Esophagus (tissue), 2 donors: ENCODE measurements at regions not wholly inside any gene's neighbourhood (a gene's known extent, or its start where the extent isn't known, plus 50 kb on each side); places are given as distances from the start of the nearest gene placed in this dataset.

Source experiments
- H3K27ac ChIP-seq, 2 donors: one replicate each; pipeline ENCODE4 v1.5.1; 2013; ENCODE audit warnings: low read depth in 2 of 2, mild to moderate bottlenecking in 2 of 2, inconsistent platforms in 1 of 2, low read length in 1 of 2, moderate library complexity in 1 of 2
- H3K27me3 ChIP-seq, 2 donors: one replicate each; pipeline ENCODE4 v1.6.1; 2013; ENCODE audit warnings: low read length in 2 of 2, control low read depth in 1 of 2, mild to moderate bottlenecking in 1 of 2; ENCODE audit not compliant: insufficient read depth in 2 of 2, control insufficient read depth in 1 of 2
- H3K36me3 ChIP-seq, 2 donors: one replicate each; pipeline ENCODE4 v1.6.1; 2013; ENCODE audit warnings: low read length in 1 of 2; ENCODE audit not compliant: control insufficient read depth in 2 of 2, insufficient read depth in 2 of 2
- H3K4me1 ChIP-seq, 2 donors: one replicate each; pipeline ENCODE4 v1.6.1; 2013; ENCODE audit warnings: low read length in 1 of 2; ENCODE audit not compliant: control insufficient read depth in 2 of 2, insufficient read depth in 2 of 2
- H3K4me3 ChIP-seq, 2 donors: one replicate each; pipeline ENCODE4 v1.5.1; 2013; ENCODE audit warnings: low read length in 2 of 2, mild to moderate bottlenecking in 2 of 2, low read depth in 1 of 2, moderate library complexity in 1 of 2
- H3K9me3 ChIP-seq, 2 donors: one replicate each; pipeline ENCODE4 v1.6.1; 2013; ENCODE audit warnings: mild to moderate bottlenecking in 2 of 2, low read depth in 1 of 2, low read length in 1 of 2, moderate library complexity in 1 of 2; ENCODE audit not compliant: control insufficient read depth in 2 of 2, insufficient read depth in 1 of 2
- WGBS, 2 donors: extraction: QIAGEN DNeasy Blood & Tissue Kit; methylation state at CpG; one replicate each; pipeline ENCODE4 v1.1.7; 2013; 5-methylcytosine and 5-hydroxymethylcytosine counted together
- donor health status: healthy with polysubstance abuse.
- donor health status: Bipolar disorder and iron deficiency.

DNA sequence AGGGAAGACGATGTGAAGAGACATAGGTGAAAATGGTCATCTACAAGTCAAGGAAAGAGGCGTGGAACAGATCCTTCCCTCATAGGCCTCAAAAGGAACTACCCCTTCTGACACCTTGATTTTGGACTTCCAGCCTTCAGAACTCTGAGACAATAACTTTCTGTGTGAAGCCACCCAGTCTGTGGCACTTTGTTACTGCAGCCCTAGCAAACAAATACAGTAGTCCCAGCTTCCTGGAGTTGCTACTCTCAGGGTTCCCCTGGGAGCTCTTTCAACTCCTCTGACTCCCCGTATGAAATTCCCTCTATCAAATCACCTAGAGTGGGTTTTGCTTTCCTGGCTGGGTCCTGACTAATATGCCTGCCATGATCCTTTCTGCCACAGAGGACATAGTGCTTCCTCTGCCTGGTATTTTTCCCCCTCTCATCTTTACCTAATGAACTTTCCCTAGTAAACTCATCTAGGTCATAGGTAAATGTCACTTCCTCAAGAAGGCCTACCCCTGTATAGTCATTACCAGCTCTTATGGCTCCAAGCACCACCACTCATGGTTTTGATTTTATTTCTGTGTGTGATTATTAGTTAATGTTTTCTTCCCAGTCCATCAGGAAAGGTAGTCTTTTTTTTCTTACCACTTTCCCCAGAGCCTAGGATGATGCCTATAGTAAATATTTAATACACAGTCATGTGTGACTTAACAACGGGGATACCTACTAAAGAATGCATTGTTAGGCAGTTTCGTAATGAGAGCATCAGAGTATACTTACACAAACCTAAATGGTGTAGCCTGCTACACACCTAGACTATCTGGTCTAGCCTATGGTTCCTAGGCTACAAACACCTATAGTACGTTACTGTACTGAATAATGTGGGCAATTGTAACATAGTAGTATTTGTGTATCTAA, 111.5 kb upstream of the LGALSL start:
- no peaks in the 10 kb centered on the region for H3K4me1 ChIP-seq
- no peaks in the 10 kb centered on the region for H3K9me3 ChIP-seq
- H3K36me3 ChIP-seq: no peaks in the 10 kb centered on the region
- H3K4me3 ChIP-seq: no peak overlapping the region
- no peak overlapping the region for H3K27ac ChIP-seq
- H3K27me3 ChIP-seq: no peaks in the 10 kb centered on the region
- 84 to 86% methylated on average over 6 of the region's 6 CpGs for WGBS, 2 donors

DNA sequence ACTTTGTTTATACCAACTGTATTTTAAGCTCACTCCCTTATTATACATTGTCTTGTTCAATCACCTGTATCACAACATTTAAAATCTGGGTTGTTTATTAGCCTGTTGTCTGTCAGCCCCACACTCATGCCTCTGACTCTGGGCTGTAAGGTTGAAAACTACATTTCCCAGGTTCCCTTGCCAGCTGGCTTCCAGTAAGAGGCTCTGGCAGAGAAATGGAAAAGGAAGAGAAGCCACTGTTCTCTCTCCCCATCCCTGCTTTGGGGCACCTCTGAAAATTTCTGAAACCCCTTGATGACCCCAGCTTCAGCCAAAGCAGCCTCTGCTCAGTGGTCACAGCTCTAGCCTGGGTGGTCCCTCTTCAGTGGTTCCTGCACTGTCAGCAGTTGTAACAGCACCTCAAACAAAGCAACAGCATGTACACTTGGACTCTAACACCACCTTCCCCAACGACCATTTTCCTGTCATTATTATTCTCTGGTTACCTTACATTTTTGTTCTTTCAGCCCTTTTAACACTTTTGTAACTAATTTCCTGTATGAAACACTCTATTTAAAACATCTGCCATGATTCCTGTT, 108.9 kb upstream of the LGALSL start:
- no peak overlapping the region for H3K27ac ChIP-seq

DNA sequence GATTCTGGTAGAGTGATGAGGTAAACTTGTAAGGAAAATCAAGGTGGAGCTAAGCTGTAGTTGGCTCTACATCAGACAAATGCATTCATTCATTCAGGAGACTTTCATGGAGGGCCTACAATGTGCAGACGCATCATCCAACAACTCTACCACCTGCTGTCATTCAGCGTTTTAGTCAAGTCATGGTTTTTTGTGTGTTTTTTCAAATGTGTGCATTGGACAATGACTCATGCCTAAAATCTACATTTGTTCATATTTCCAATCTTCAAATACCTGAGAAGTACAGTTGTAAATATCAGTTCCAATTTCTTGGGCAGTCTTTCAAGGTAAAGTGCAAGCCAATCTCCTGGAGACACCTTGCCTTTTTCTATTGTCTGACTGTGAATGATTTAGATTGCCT, 108.0 kb upstream of the LGALSL start:
- H3K4me3 ChIP-seq: no peak overlapping the region
- no peaks in the 10 kb centered on the region for H3K27me3 ChIP-seq
- H3K36me3 ChIP-seq: no peaks in the 10 kb centered on the region
- 84 to 92% methylated on average over 2 of the region's 2 CpGs for WGBS, 2 donors
- no peaks in the 10 kb centered on the region for H3K4me1 ChIP-seq
- H3K27ac ChIP-seq: no peak overlapping the region
- H3K9me3 ChIP-seq: no peaks in the 10 kb centered on the region

More for the DNA sequence above, 108.9 kb upstream of the LGALSL start:
- H3K4me1 ChIP-seq: no peaks in the 10 kb centered on the region
- H3K36me3 ChIP-seq: no peaks in the 10 kb centered on the region
- H3K9me3 ChIP-seq: no peaks in the 10 kb centered on the region
- 8 to 20% methylated on average over 1 of the region's 1 CpG for WGBS, 2 donors
- H3K4me3 ChIP-seq: no peak overlapping the region
- no peaks in the 10 kb centered on the region for H3K27me3 ChIP-seq

DNA sequence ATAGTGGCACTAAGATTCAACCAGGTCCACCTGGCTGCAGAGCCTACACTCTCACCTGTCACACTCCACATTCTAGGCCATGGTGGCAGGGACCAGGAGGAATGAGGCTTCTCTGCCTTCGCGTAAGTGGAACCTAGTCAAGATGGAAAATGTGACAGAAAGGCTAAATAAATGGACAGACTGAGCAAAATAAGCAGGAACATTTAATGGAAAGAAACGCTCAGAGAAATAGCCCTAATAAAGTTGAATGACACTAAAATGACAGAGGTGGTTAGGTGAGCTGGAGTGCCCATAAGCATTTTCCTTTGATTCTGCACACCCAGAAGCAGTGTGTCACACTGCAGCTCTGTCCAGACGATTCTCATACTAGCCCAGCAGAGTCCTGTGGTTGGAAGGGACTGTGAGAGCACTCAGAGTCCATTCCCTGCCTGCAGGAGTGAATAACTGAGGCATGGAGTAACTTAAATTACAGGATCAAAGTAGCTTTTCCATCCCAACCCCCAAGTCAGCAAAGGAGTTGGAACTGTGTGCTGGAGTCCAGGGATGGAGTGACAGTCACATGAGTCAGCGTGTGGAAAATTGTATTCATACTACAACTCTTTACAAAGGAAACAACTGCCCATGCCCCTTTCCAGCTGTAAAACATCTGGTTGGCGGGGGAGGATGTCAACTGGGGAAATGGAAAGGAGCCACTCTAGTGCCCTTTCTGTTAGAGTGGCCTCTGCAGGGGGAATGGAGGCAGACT, 105.4 kb upstream of the LGALSL start:
- 75 to 84% methylated on average over 6 of the region's 6 CpGs for WGBS, 2 donors
- Histone ChIP-seq H3K4me1 (no peaks in the 10 kb centered on the region), H3K27ac (no peak overlapping the region), H3K4me3 (no peak overlapping the region), H3K9me3 (no peaks in the 10 kb centered on the region), H3K36me3 (no peaks in the 10 kb centered on the region), H3K27me3 (no peaks in the 10 kb centered on the region)

DNA sequence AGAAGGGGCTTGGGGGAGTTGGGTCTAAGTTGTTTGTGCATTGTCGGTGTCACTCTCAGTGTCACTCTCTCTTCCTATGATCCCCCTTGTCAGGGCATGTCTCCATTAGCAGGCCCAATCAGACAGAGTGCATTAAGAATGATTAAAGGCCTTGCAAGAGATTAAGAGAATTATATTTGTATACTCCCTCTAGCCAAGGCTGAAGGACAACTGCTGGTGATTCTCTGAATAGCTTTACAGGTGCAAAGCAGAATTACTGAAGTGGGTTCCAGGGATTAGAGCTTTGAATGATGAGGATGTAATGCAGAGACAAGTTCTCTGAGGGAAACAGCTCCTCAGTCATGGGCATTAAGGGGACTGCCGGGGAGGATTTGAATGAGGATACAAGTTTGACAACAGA, 104.8 kb upstream of the LGALSL start:
- Histone ChIP-seq H3K4me1 (no peaks in the 10 kb centered on the region), H3K27me3 (no peaks in the 10 kb centered on the region), H3K9me3 (no peaks in the 10 kb centered on the region), H3K27ac (no peak overlapping the region), H3K4me3 (no peak overlapping the region), H3K36me3 (no peaks in the 10 kb centered on the region)
- 73 to 83% methylated on average over 2 of the region's 2 CpGs for WGBS, 2 donors

DNA sequence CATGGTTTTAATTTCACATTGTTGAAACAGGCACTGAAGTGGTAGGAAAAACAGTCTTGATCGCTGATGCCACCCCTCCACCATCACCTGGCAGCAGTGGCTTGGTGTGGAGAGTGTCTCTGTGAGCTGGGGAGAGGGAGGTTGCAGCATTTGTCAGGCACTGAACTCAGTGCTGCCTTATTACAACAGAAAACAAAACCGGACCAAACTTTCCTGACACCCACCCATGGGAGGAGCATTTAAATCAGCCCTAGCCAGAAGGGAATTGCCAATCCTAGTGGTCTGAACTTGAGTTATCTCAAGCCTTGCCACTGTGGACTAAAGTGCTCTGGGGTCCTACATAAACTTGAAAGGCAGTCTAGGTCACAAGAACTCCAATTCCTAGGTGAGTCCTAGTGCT, 103.0 kb upstream of the LGALSL start:
- Histone ChIP-seq H3K36me3 (no peaks in the 10 kb centered on the region), H3K27ac (no peak overlapping the region), H3K4me3 (no peak overlapping the region), H3K27me3 (no peaks in the 10 kb centered on the region), H3K4me1 (peaks cover 0 to 7% of the 10 kb centered on the region in 2 donors), H3K9me3 (no peaks in the 10 kb centered on the region)
- WGBS, 2 donors: 68 to 75% methylated on average over 2 of the region's 2 CpGs

DNA sequence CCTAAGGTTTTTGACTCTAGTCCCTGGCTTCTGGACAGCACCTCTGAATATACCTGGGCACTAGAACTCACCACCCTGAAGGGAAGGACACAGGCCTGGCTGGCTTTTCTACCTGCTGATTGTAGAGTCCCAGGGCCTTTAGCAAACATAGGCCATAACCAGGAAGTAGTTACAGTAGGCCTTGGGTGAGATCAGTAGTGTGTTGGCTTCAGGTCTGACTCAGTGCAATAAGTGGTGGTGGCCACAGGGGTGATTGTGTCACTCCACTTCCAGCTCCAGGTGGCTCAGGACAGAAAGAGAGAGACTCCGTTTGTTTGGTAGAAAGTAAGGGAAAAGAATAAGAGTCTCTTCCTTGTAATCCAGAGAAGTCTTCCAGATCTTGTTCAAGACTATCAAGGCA, 101.7 kb upstream of the LGALSL start:
- Histone ChIP-seq H3K27ac (no peak overlapping the region), H3K27me3 (no peaks in the 10 kb centered on the region), H3K4me1 (peaks cover 0 to 7% of the 10 kb centered on the region in 2 donors), H3K36me3 (no peaks in the 10 kb centered on the region), H3K4me3 (no peak overlapping the region), H3K9me3 (no peaks in the 10 kb centered on the region)
- WGBS, 2 donors: 86 to 91% methylated on average over 1 of the region's 1 CpG

DNA sequence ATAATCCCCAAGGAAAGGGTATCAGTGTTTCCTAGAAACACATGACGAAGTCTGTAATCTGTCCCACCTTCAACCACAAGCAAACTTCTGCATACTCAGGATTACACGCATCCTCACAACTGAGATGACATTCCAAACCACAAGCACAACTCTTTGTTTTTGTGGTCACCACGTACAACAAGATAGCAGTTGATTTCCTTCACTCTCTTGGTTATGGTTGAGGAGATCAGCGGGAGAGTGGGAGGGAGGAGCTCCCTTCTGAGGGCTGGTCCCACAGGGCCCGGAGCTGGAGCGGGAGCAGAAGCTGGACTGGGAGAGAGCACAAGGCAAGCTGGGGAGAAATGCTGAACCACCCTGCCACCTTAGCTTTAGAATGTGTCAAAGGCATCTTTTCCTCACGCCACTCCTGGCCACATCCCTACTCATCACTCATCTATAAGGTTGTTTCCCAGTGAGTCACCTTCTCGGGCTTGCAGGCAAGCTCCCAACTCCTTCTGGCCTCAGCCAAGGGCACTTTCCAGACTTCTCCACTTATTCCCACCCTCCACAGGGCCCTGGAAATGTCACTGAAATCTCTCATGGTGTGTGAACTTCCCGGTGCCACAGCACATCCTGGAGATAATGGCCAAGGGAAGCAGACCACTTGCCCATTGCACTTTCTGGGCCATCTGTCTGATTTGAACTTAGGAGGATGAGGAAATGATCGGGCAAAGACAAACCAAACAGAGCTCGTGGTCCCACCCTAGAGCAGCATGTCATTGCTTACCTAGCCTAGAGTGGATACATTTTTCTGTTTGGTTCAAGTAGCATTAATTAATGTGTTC, 98.9 kb upstream of the LGALSL start:
- H3K27ac ChIP-seq: peak overlapping the region in 1 of 2 donors; percentile 70
- H3K9me3 ChIP-seq: no peaks in the 10 kb centered on the region
- H3K36me3 ChIP-seq: no peaks in the 10 kb centered on the region
- no peak overlapping the region for H3K4me3 ChIP-seq
- H3K27me3 ChIP-seq: no peaks in the 10 kb centered on the region
- H3K4me1 ChIP-seq: peaks cover 0 to 16% of the 10 kb centered on the region in 2 donors
- 59 to 63% methylated on average over 11 of the region's 11 CpGs for WGBS, 2 donors

DNA sequence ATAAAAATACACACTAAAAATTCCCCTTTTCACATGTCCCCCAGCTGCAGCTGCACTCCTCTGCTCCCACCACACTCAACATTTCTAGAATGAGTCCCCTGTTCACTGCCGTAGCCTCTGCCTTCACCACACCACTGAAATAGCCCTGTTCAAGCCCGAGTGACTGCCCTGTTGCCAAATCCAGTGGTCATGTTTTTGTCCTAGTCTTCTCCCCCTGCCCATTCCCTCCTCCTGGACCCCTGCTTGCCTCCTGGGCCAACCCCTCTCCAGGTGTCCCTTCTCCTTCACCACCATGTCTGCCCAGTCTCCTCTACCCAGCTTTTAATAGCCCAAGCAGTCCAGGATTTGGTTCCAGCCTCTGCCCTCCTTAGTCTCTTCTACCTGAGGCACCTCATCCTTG, 97.1 kb upstream of the LGALSL start:
- 85% methylated on average over 2 of the region's 2 CpGs for WGBS, 2 donors
- H3K36me3 ChIP-seq: no peaks in the 10 kb centered on the region
- H3K4me1 ChIP-seq: peaks cover 0 to 28% of the 10 kb centered on the region in 2 donors
- no peaks in the 10 kb centered on the region for H3K27me3 ChIP-seq
- H3K27ac ChIP-seq: no peak overlapping the region
- H3K4me3 ChIP-seq: no peak overlapping the region
- no peaks in the 10 kb centered on the region for H3K9me3 ChIP-seq
